Activated CD4-positive, alpha-beta memory T cell treated with anti-CD3 and anti-CD28 coated beads for 36 hours (primary cell): ENCODE measurements at regions not wholly inside any gene's neighbourhood (a gene's known extent, or its start where the extent isn't known, plus 50 kb on each side); places are given as distances from the start of the nearest gene placed in this dataset.

Experiments used
- CTCF ChIA-PET: fragments of 350-600 bp; sonication (Branson Sonifier 250); formaldehyde crosslinking; loops from one replicate; lab custom pipeline; 2021; ENCODE audit warnings: antibody characterized with exemption, inconsistent platforms; lab: Charles Lee
- POLR2A ChIA-PET: fragments of 350-600 bp; sonication (Branson Sonifier 250); formaldehyde crosslinking; loops from one replicate; lab custom pipeline; 2021; ENCODE audit warnings: antibody characterized with exemption; lab: Charles Lee
- DNase-seq: peaks from one replicate; pipeline ENCODE4 v3.0.0-alpha.2; 2020
- H3K27ac Mint-ChIP-seq: one replicate; pipeline ENCODE4 v1.8.0; 2021; ENCODE audit warnings: mixed read lengths
- H3K27me3 Mint-ChIP-seq: one replicate; pipeline ENCODE4 v1.8.0; 2021; ENCODE audit warnings: mixed read lengths
- H3K36me3 Mint-ChIP-seq: one replicate; pipeline ENCODE4 v1.8.0; 2021; ENCODE audit warnings: mixed read lengths
- H3K4me1 Mint-ChIP-seq: one replicate; pipeline ENCODE4 v1.8.0; 2021; ENCODE audit warnings: low read depth, mixed read lengths
- H3K4me3 Mint-ChIP-seq: one replicate; pipeline ENCODE4 v1.8.0; 2021; ENCODE audit warnings: mild to moderate bottlenecking, mixed read lengths
- H3K9me3 Mint-ChIP-seq: one replicate; pipeline ENCODE4 v1.8.0; 2021; ENCODE audit warnings: mixed read lengths
- intact Hi-C: fragments of 100-400 bp; cut with micrococcal nuclease; formaldehyde crosslinking; loops from one replicate; pipeline ENCODE4 v1.15.1; 2023

DNA sequence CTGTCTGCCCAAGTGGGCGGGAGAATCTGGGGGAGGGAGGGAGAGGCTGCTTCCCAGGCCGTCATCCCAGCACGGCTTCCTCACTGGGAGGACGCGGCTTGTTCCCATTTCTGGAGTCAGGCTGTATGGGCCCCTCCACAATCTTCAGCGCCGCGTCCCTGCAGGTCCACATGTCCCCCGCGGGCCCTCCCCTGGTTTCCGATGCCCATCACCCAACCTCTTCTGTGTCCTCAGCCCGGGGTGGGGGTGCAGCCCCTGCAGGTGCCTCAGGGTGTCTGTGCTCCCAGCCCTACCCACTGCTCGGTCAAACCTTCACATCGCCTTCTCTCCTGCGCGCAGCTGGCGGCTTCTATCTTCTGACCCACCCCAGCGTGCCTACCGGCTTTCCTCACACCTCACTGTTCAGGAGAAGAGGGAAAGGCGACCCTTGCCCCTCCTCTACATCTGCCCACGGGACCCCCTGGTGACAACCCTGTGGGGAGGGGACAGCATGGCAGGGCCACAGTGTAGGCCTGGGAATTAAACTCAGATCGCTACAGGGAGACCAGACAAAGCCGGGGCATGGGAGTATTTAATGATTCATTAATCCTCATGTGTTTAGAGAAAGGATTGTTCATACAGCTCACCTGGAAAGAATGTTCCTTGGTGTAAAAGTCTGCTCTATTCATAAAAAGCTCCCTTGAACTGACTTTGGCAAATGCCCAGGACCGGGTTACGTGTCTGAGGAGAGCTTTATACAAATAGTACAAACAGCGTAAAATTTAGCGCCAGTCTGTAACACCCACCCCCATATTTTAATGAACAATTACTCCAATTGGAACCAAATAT lies 145.1 kb downstream of the IRX1 start:
- Mint-ChIP-seq H3K4me1 (no peaks in the 10 kb centered on the region), H3K9me3 (peaks cover 2% of the 10 kb centered on the region), H3K36me3 (no peaks in the 10 kb centered on the region), H3K27ac (no peak overlapping the region), H3K27me3 (no peaks in the 10 kb centered on the region), H3K4me3 (no peak overlapping the region)
- intact Hi-C loops, result no loop called here
- CTCF ChIA-PET, result no interaction called here
- DNase-seq, result no peak
- POLR2A ChIA-PET, result no interaction called here

DNA sequence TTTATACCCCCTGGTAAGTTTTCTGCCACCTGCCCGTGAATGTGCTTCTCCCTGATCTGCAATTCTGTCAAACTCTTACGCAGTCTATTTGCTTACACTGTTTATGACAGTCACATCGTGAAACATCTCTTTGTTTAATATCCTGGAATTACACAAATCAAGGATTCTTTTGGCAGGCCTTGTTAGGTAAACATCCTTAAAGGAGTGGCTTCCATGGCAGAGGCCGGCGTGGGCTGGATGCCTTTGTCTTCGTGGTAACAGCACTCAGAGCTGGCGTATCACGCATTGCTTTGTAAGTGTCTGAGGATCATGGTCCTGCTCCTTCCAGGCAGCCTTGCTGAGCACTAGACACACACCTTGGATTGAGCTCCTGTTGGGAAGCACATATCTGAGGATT lies 145.7 kb downstream of the IRX1 start:
- H3K9me3 Mint-ChIP-seq, result peaks cover 3% of the 10 kb centered on the region
- intact Hi-C loops, result no loop called here
- CTCF ChIA-PET, result no interaction called here

DNA sequence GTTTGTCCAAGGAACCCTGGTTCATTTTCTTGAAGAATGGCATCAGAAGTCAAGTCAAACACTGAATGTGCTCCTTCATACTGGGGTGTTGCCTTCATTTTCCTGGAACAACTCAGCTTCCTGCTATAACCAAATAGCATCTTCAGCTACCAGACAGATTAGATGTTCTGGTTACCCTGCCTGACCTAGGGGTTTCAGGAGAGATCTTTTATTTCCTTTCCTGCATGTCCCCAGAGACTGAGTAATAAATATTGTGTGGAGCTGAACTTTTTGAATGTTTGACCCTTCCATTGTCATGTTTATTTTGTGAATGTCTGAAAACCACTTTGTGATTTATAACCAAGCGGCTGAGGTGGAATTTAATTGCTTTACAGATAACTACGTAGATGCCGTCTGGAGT lies 147.1 kb downstream of the IRX1 start:
- DNase-seq, result no peak
- no peaks in the 10 kb centered on the region for H3K4me1 Mint-ChIP-seq
- H3K4me3 Mint-ChIP-seq, result no peak overlapping the region
- no peaks in the 10 kb centered on the region for H3K27me3 Mint-ChIP-seq
- intact Hi-C loops, result no loop called here
- peaks cover 11% of the 10 kb centered on the region for H3K9me3 Mint-ChIP-seq
- ChIA-PET CTCF (no interaction called here), POLR2A (no interaction called here)
- H3K36me3 Mint-ChIP-seq, result no peaks in the 10 kb centered on the region
- H3K27ac Mint-ChIP-seq, result no peak overlapping the region

More for the DNA sequence above, 145.7 kb downstream of the IRX1 start:
- Mint-ChIP-seq H3K4me1 (no peaks in the 10 kb centered on the region), H3K36me3 (no peaks in the 10 kb centered on the region), H3K4me3 (no peak overlapping the region), H3K27me3 (no peaks in the 10 kb centered on the region), H3K27ac (no peak overlapping the region)
- DNase-seq, result no peak
- POLR2A ChIA-PET, result no interaction called here

DNA sequence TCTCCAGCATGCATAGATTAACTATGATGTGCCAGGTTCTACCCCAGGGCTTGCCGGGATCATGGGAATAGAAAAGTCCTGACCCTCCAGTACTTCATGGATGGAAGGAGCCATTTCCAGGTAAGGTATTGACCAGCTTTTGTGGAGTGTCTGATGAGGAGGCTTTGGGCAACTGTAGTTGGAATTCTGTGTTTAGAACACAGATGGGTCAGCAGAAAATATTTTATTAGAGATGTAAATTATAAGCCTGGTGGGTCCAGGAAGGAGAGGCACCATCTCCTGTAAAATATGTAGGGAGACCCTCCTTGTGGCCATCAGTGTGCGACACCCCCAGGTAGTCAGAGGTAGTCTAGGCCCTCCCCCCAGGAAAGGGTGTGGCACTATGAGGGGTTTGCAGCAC lies 156.2 kb downstream of the IRX1 start:
- H3K9me3 Mint-ChIP-seq, result peaks cover 13% of the 10 kb centered on the region
- H3K36me3 Mint-ChIP-seq, result no peaks in the 10 kb centered on the region
- H3K4me1 Mint-ChIP-seq, result no peaks in the 10 kb centered on the region
- no peak overlapping the region for H3K27ac Mint-ChIP-seq
- no peak for DNase-seq
- H3K4me3 Mint-ChIP-seq, result no peak overlapping the region
- ChIA-PET POLR2A (no interaction called here), CTCF (no interaction called here)
- intact Hi-C loops, result no loop called here
- H3K27me3 Mint-ChIP-seq, result no peaks in the 10 kb centered on the region

DNA sequence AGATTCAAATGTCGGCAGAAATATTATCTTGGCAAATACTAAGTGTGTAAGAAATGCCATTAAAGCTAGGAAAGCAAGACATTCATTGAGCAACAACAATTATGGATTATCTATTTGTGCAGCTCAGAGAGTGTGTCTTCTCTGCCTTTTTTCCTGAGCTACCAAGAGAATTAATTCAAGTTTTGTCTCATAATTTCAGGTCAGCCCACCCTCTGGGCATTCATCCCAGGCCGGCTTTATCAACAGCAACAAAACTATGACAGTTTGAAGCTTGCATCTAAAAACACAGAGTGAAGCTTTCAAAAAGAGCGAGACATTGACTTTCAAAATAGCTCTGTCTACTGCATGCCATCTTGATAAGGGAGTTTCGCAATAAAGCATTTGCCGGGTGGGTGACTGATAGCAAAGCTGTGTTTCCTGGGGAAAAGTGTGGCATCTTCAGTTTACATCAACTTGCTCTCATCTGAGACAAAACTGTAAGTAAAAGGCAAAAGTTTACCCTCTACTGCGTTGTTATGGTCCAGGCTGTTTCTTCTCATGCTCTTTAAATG lies 182.4 kb downstream of the IRX1 start:
- peaks cover 3% of the 10 kb centered on the region for H3K9me3 Mint-ChIP-seq
- no peaks in the 10 kb centered on the region for H3K36me3 Mint-ChIP-seq
- H3K4me1 Mint-ChIP-seq, result no peaks in the 10 kb centered on the region
- H3K4me3 Mint-ChIP-seq, result no peak overlapping the region
- no peak for DNase-seq
- no peaks in the 10 kb centered on the region for H3K27me3 Mint-ChIP-seq
- ChIA-PET CTCF (no interaction called here), POLR2A (interaction anchor here (1.0 kb wide), 1 partner anchor 13 kb away, joined by 3 read pairs; no protein-coding TSS in a partner anchor)
- intact Hi-C loops, result no loop called here
- no peak overlapping the region for H3K27ac Mint-ChIP-seq

DNA sequence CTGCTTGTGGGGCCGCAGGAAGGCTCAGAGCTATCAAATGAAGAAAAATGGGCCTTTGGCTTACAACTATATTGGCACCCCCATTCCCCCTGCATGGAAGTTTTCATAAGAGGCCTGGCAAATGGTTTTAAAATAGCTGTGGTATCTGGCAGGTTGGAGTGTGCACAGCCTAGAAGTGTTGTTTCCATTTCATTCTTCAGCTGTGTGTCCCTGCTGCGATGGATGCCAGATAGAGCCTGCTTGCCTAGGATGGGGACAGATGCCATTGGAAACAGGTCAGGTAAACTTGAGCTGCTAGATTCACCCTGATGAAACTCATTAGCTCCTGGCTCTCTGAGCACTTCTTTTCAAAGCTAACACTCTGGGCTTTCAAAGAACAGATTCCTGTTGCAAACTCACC lies 183.3 kb downstream of the IRX1 start:
- ChIA-PET POLR2A (no interaction called here), CTCF (no interaction called here)
- Mint-ChIP-seq H3K9me3 (peaks cover 3% of the 10 kb centered on the region), H3K4me1 (no peaks in the 10 kb centered on the region), H3K36me3 (no peaks in the 10 kb centered on the region), H3K27ac (no peak overlapping the region), H3K4me3 (no peak overlapping the region), H3K27me3 (no peaks in the 10 kb centered on the region)
- DNase-seq, result no peak
- intact Hi-C loops, result no loop called here

DNA sequence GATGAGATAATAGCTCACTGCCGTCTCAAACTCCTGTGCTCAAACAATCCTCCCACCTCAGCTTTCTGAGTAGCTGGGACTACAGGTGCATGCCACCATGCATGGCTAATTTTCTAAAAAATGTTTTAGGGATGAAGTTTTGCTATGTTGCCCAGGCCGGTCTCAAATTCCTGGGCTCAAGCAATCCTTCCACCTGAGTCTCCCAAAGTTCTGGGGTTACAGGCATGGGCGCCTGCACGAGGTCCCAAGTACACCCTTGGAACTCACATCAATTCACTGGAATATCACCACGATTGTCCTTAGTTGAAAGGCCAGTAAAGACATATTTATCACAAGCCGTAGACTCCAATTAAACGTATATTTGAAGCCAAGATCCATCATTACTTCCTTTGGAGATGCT lies 184.6 kb downstream of the IRX1 start:
- Mint-ChIP-seq H3K9me3 (peaks cover 3% of the 10 kb centered on the region), H3K27me3 (no peaks in the 10 kb centered on the region), H3K36me3 (no peaks in the 10 kb centered on the region), H3K4me1 (no peaks in the 10 kb centered on the region), H3K4me3 (no peak overlapping the region), H3K27ac (no peak overlapping the region)
- ChIA-PET CTCF (no interaction called here), POLR2A (no interaction called here)
- intact Hi-C loops, result no loop called here
- no peak for DNase-seq

DNA sequence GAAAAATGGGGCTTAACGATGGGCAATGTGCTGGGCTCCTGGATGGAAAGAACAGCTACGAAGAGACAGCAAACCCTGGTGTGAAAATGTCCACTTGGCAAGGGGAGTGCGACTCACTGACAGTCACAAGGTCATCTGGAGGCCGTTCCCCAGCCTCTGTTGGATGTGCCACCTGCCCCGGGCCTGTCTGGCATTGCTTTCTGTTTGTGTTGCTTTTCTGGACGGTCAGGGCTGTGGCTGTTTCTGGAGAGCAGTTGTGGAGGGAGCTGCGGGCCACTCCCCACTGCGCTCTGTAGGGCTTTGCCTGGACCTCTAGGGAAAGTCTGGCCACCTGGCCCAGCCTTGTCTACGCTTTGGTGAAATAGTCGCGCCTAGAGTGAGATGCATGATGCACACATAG lies 185.3 kb downstream of the IRX1 start:
- Mint-ChIP-seq H3K4me3 (no peak overlapping the region), H3K9me3 (peaks cover 3% of the 10 kb centered on the region), H3K36me3 (no peaks in the 10 kb centered on the region), H3K27ac (no peak overlapping the region), H3K27me3 (no peaks in the 10 kb centered on the region), H3K4me1 (no peaks in the 10 kb centered on the region)
- no peak for DNase-seq
- ChIA-PET POLR2A (no interaction called here), CTCF (no interaction called here)
- intact Hi-C loops, result no loop called here

DNA sequence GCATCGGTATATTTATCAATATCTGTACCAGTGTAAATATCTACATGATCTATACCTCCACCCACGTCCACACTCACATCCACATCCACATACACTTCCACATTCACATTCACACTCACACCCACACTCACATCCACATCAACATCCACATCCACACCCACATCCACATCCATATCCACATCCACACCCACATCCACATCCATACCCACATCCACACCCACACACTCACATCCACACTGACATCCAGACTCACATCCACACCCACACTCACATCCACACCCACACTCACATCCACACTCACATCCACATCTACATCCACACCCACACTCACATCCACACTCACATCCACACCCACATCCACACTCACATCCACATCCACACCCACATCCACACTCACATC lies 189.2 kb downstream of the IRX1 start:
- no peaks in the 10 kb centered on the region for H3K36me3 Mint-ChIP-seq
- peaks cover 3% of the 10 kb centered on the region for H3K9me3 Mint-ChIP-seq
- ChIA-PET CTCF (no interaction called here), POLR2A (no interaction called here)
- H3K27ac Mint-ChIP-seq, result no peak overlapping the region
- H3K4me1 Mint-ChIP-seq, result no peaks in the 10 kb centered on the region
- no peak for DNase-seq
- H3K4me3 Mint-ChIP-seq, result no peak overlapping the region
- no peaks in the 10 kb centered on the region for H3K27me3 Mint-ChIP-seq
- intact Hi-C loops, result no loop called here

DNA sequence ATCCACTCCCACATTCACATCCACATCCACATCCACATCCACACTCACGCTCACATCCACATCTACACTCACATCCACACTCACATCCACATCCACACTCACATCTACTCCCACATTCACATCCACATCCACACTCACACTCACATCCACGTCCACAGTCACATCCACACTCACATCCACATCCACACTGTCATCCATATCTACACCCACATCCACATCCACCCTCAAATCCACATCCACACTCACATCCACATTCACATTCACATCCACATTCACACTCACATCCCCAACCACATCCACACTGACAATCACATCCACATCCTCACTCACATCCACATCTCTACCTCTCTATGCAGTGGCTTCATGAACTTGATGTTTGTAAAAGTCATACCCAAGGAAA lies 190.5 kb downstream of the IRX1 start:
- POLR2A ChIA-PET, result no interaction called here
- Mint-ChIP-seq H3K27me3 (no peaks in the 10 kb centered on the region), H3K4me1 (no peaks in the 10 kb centered on the region), H3K36me3 (no peaks in the 10 kb centered on the region), H3K9me3 (peaks cover 3% of the 10 kb centered on the region), H3K27ac (no peak overlapping the region), H3K4me3 (no peak overlapping the region)
- no peak for DNase-seq
- CTCF ChIA-PET, result no interaction called here
- intact Hi-C loops, result no loop called here

DNA sequence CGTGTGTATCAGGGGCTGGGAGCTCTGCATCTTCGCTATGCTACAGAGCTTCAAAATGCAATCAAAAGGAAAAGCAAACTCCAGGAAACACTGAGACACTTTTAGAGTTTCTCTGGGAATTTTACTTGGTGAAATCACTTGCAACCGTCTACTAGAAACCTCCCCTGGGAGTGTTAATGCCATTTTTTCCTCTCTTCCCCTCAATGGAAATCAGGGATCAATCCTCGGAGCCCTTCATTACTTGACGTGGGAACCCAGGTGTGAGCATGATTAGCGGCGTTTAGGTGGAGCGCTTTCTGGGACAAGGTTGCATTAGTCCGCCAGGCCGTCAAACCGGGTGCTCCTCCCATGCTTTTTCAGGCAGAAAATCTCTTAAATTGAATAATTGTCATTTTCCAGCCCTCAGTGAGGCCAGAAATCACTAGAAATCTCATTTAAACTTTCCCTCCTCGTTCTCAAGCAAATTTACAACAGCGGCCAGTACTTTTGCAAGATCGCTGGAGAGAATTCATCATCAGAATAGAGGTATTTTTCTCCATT lies 191.3 kb downstream of the IRX1 start:
- Mint-ChIP-seq H3K27me3 (no peaks in the 10 kb centered on the region), H3K4me3 (no peak overlapping the region), H3K36me3 (no peaks in the 10 kb centered on the region), H3K9me3 (peaks cover 3% of the 10 kb centered on the region), H3K27ac (no peak overlapping the region), H3K4me1 (no peaks in the 10 kb centered on the region)
- no peak for DNase-seq
- ChIA-PET POLR2A (no interaction called here), CTCF (no interaction called here)
- intact Hi-C loops, result no loop called here

DNA sequence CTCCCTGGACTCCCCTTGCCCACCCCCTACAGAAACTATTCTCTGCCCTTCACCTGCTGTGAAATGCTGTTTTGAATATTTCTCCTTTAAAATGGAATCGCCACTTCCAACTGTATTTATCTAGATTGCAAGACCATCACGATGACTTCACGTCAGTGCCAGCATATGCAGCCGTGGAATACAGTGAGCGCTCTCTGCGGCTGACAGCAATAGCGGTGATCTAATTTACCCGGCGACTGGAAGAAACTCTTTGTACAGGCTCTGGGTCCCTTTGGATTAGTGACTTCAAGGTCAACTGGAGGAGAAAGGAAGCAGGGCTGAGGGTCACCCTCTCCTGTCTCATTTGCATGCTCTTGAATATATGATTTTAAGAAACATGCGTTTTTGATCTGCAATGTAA lies 192.0 kb downstream of the IRX1 start:
- Mint-ChIP-seq H3K36me3 (no peaks in the 10 kb centered on the region), H3K4me1 (no peaks in the 10 kb centered on the region), H3K9me3 (peaks cover under 1% of the 10 kb centered on the region), H3K27ac (no peak overlapping the region), H3K27me3 (no peaks in the 10 kb centered on the region), H3K4me3 (no peak overlapping the region)
- intact Hi-C loops, result no loop called here
- ChIA-PET CTCF (no interaction called here), POLR2A (no interaction called here)
- no peak for DNase-seq
